GM23248 (cell line): ENCODE measurements at regions not wholly inside any gene's neighbourhood (a gene's known extent, or its start where the extent isn't known, plus 50 kb on each side); places are given as distances from the start of the nearest gene placed in this dataset.

ENCODE experiments used
- EZH2 ChIP-seq: fragments of 200-600 bp; sonication (generic); IDR thresholded peaks from 2 replicates; pipeline ENCODE4 v1.6.1; 2018; ENCODE audit warnings: antibody characterized with exemption, mild to moderate bottlenecking; ENCODE audit not compliant: insufficient read depth, poor library complexity, severe bottlenecking
- EZH2phosphoT487 ChIP-seq: fragments of 200-600 bp; sonication (generic); IDR thresholded peaks from 2 replicates; pipeline ENCODE4 v1.6.1; 2018; ENCODE audit warnings: antibody characterized with exemption, moderate library complexity, mild to moderate bottlenecking, low read depth; ENCODE audit not compliant: insufficient read depth

GRCh38 chr9:20217596-20217995 is 404.7 kb downstream of the MLLT3 start:
- no peak for TF ChIP-seq EZH2
- TF ChIP-seq EZH2phosphoT487, result no peak
